Lung (tissue), 11 donors: ENCODE measurements at regions not wholly inside any gene's neighbourhood (a gene's known extent, or its start where the extent isn't known, plus 50 kb on each side); places are given as distances from the start of the nearest gene placed in this dataset.

Experiments
- ATAC-seq: fragments of 200-7000 bp; cut with Tn5 transposase; one replicate; pipeline ENCODE4 v1.9.1; 2020; ENCODE audit warnings: moderate number of reproducible peaks; ENCODE audit not compliant: insufficient read depth, low FRiP score
- DNase-seq, 3 donors: peaks; one replicate each; pipeline ENCODE4 v3.0.0-alpha.2; 2013 to 2017
- H3K27ac ChIP-seq, 2 donors: one replicate each; pipeline ENCODE4 v1.5.1; 2013; ENCODE audit warnings: mild to moderate bottlenecking in 2 of 2, moderate library complexity in 2 of 2, control low read depth in 1 of 2, inconsistent platforms in 1 of 2, low read depth in 1 of 2, low read length in 1 of 2
- H3K27me3 ChIP-seq, 3 donors: one replicate each; pipeline ENCODE4 v1.5.1; 2013; ENCODE audit warnings: low read length in 2 of 3; ENCODE audit not compliant: control insufficient read depth in 3 of 3, insufficient read depth in 3 of 3
- H3K36me3 ChIP-seq, 4 donors: one replicate each; pipeline ENCODE4 v1.5.1; 2013; ENCODE audit warnings: low read length in 4 of 4, mild to moderate bottlenecking in 1 of 4, moderate library complexity in 1 of 4; ENCODE audit not compliant: control insufficient read depth in 4 of 4, insufficient read depth in 4 of 4
- H3K4me1 ChIP-seq, 5 donors: one replicate each; pipeline ENCODE4 v1.5.1; 2013; ENCODE audit warnings: low read length in 5 of 5, mild to moderate bottlenecking in 2 of 5, moderate library complexity in 1 of 5; ENCODE audit not compliant: control insufficient read depth in 5 of 5, insufficient read depth in 5 of 5
- H3K4me3 ChIP-seq: one replicate; pipeline ENCODE4 v1.5.1; 2013; ENCODE audit warnings: mild to moderate bottlenecking, control low read depth, moderate library complexity
- H3K9ac ChIP-seq, 2 donors: one replicate each; pipeline ENCODE4 v1.5.1; 2013; ENCODE audit warnings: low read length in 2 of 2, control low read depth in 1 of 2; ENCODE audit not compliant: insufficient read depth in 1 of 2
- H3K9me3 ChIP-seq, 4 donors: one replicate each; pipeline ENCODE4 v1.5.1; 2013; ENCODE audit warnings: low read length in 3 of 4, mild to moderate bottlenecking in 1 of 4, moderate library complexity in 1 of 4; ENCODE audit not compliant: control insufficient read depth in 4 of 4, insufficient read depth in 3 of 4
- CTCF ChIP-seq: IDR thresholded peaks from 2 replicates; pipeline ENCODE4 v1.5.1; 2012; ENCODE audit warnings: mild to moderate bottlenecking; ENCODE audit errors: control extremely low read depth, extremely low read depth
- WGBS, 2 donors: extraction: QIAGEN DNeasy Blood & Tissue Kit; methylation state at CpG; one replicate each; pipeline ENCODE4 v1.1.7; 2013; 5-methylcytosine and 5-hydroxymethylcytosine counted together
- donor health status: control.
- donor health status: control.
- donor health status: Bipolar disorder and iron deficiency.
- donor health status: healthy.
- donor health status: DM: yes; HTN: yes; CAD: no.

GRCh38 chr2:118250001-118250400 is 161.7 kb downstream of the INSIG2 start:
- DNase-seq: no peak
- no peak overlapping the region for H3K4me3 ChIP-seq
- WGBS, 2 donors: 66 to 68% methylated on average over 4 of the region's 4 CpGs
- H3K27me3 ChIP-seq: no peaks in the 10 kb centered on the region
- H3K27ac ChIP-seq: no peak overlapping the region
- H3K4me1 ChIP-seq: peaks cover 0 to 2% (median 0%) of the 10 kb centered on the region in 5 donors
- ATAC-seq: no peak
- no peak for TF ChIP-seq CTCF
- peaks cover 0 to 3% (median 0%) of the 10 kb centered on the region in 4 donors for H3K9me3 ChIP-seq
- no peaks in the 10 kb centered on the region for H3K36me3 ChIP-seq
- no peak overlapping the region for H3K9ac ChIP-seq

GRCh38 chr2:118249531-118249930 is 161.3 kb downstream of the INSIG2 start:
- WGBS, 2 donors: 46 to 57% methylated on average over 6 of the region's 6 CpGs
- no peaks in the 10 kb centered on the region for H3K36me3 ChIP-seq
- H3K4me3 ChIP-seq: no peak overlapping the region

GRCh38 chr2:118246726-118247125 is 158.5 kb downstream of the INSIG2 start:
- peaks cover 0 to 10% (median 0%) of the 10 kb centered on the region in 4 donors for H3K9me3 ChIP-seq
- DNase-seq (no peak), ATAC-seq (no peak)
- no peak overlapping the region for H3K4me3 ChIP-seq
- no peak overlapping the region for H3K9ac ChIP-seq
- no peak overlapping the region for H3K27ac ChIP-seq
- no peak for TF ChIP-seq CTCF
- peaks cover 0 to 9% (median 0%) of the 10 kb centered on the region in 3 donors for H3K27me3 ChIP-seq
- 75 to 76% methylated on average over 5 of the region's 5 CpGs for WGBS, 2 donors
- H3K4me1 ChIP-seq: no peaks in the 10 kb centered on the region
- H3K36me3 ChIP-seq: no peaks in the 10 kb centered on the region

More at GRCh38 chr2:118249531-118249930, 161.3 kb downstream of the INSIG2 start:
- Histone ChIP-seq H3K4me1 (peaks cover 0 to 2% (median 0%) of the 10 kb centered on the region in 5 donors), H3K27ac (no peak overlapping the region), H3K9ac (no peak overlapping the region), H3K9me3 (peaks cover 0 to 3% (median 0%) of the 10 kb centered on the region in 4 donors), H3K27me3 (no peaks in the 10 kb centered on the region)
- DNase-seq (no peak), ATAC-seq (no peak)
- no peak for TF ChIP-seq CTCF

GRCh38 chr2:118246079-118246478 is 157.8 kb downstream of the INSIG2 start:
- peaks cover 0 to 9% (median 0%) of the 10 kb centered on the region in 3 donors for H3K27me3 ChIP-seq
- no peak for TF ChIP-seq CTCF
- no peak overlapping the region for H3K27ac ChIP-seq
- WGBS, 2 donors: 89 to 92% methylated on average over 4 of the region's 4 CpGs
- DNase-seq: no peak
- H3K4me1 ChIP-seq: no peaks in the 10 kb centered on the region
- H3K9me3 ChIP-seq: peaks cover 0 to 10% (median 0%) of the 10 kb centered on the region in 4 donors
- H3K9ac ChIP-seq: no peak overlapping the region
- H3K4me3 ChIP-seq: no peak overlapping the region
- no peaks in the 10 kb centered on the region for H3K36me3 ChIP-seq
- ATAC-seq: no peak
